Superior temporal gyrus (tissue), 1 donor: ENCODE measurements at regions not wholly inside any gene's neighbourhood (a gene's known extent, or its start where the extent isn't known, plus 50 kb on each side); places are given as distances from the start of the nearest gene placed in this dataset.
"Not testable (repeated sequence)": the region's sequence is repeated elsewhere in the genome, so short reads cannot be mapped to it uniquely, and the experiment has no call there.

Experiments
- DNase-seq: peaks from one replicate; pipeline ENCODE4 v3.0.0-alpha.2; 2016; ENCODE audit errors: extremely low spot score

- DNase-seq = no peak
These were observed 570.0 kb downstream of the PTPRC start for GRCh38 chr1:199208847-199209246.

GRCh38 chr1:199218065-199218464 is 579.2 kb downstream of the PTPRC start:
- DNase-seq = no peak

GRCh38 chr1:199218533-199218932 is 579.7 kb downstream of the PTPRC start:
- DNase-seq = no peak

- no peak for DNase-seq
These were observed 581.2 kb downstream of the PTPRC start for GRCh38 chr1:199220031-199220430.

- no peak for DNase-seq
These were observed 582.7 kb downstream of the PTPRC start for GRCh38 chr1:199221371-199222150.

- no peak for DNase-seq
These were observed 585.1 kb downstream of the PTPRC start for GRCh38 chr1:199223936-199224335.

- DNase-seq = no peak
These were observed 587.3 kb downstream of the PTPRC start for GRCh38 chr1:199226163-199226562.

GRCh38 chr1:199242147-199242546 is 603.3 kb downstream of the PTPRC start:
- DNase-seq = no peak

- DNase-seq = no peak
These were observed 603.8 kb downstream of the PTPRC start for GRCh38 chr1:199242601-199243000.

- peak; percentile 78 for DNase-seq
These were observed 604.7 kb downstream of the PTPRC start for GRCh38 chr1:199243423-199244061.

GRCh38 chr1:199245946-199246345 is 607.1 kb downstream of the PTPRC start:
- no peak for DNase-seq

GRCh38 chr1:199246716-199247115 is 607.9 kb downstream of the PTPRC start:
- DNase-seq = no peak

GRCh38 chr1:199247891-199248290 is 609.1 kb downstream of the PTPRC start:
- DNase-seq = no peak

- not testable (repeated sequence) for DNase-seq
These were observed 615.2 kb downstream of the PTPRC start for GRCh38 chr1:199254040-199254439.

- DNase-seq = no peak
These were observed 622.5 kb downstream of the PTPRC start for GRCh38 chr1:199261328-199261727.

- no peak for DNase-seq
These were observed 625.4 kb downstream of the PTPRC start for GRCh38 chr1:199264283-199264682.

GRCh38 chr1:199264911-199265310 is 626.1 kb downstream of the PTPRC start:
- DNase-seq = no peak

- DNase-seq = no peak
These were observed 626.5 kb downstream of the PTPRC start for GRCh38 chr1:199265319-199265718.

- DNase-seq = no peak
These were observed 630.4 kb downstream of the PTPRC start for GRCh38 chr1:199269241-199269640.

- no peak for DNase-seq
These were observed 633.3 kb downstream of the PTPRC start for GRCh38 chr1:199272139-199272544.

GRCh38 chr1:199272628-199273086 is 633.8 kb downstream of the PTPRC start:
- no peak for DNase-seq

GRCh38 chr1:199273837-199274379 is 635.1 kb downstream of the PTPRC start:
- no peak for DNase-seq

- no peak for DNase-seq
These were observed 640.2 kb downstream of the PTPRC start for GRCh38 chr1:199279067-199279466.
